OCI-LY1 (cell line): ENCODE measurements at regions not wholly inside any gene's neighbourhood (a gene's known extent, or its start where the extent isn't known, plus 50 kb on each side); places are given as distances from the start of the nearest gene placed in this dataset.

ENCODE experiments used
- EZH2 ChIP-seq: fragments of 200-600 bp; sonication (generic), shearing (Covaris generic); IDR thresholded peaks from 2 replicates; pipeline ENCODE4 v1.8.0; 2017; ENCODE audit warnings: borderline replicate concordance, mixed run types, mild to moderate bottlenecking, antibody characterized with exemption, low read length, moderate library complexity, mixed read lengths
- TF ChIP-seq, protein P1 (sequence below): fragments of 200-600 bp; sonication (generic), shearing (Covaris generic); IDR thresholded peaks from 2 replicates; pipeline ENCODE4 v1.5.1; 2017; ENCODE audit warnings: mild to moderate bottlenecking, antibody characterized with exemption, low read length, moderate library complexity, mixed read lengths

GRCh38 chr21:16550118-16550517, 820.3 kb downstream of the USP25 start:
- TF ChIP-seq, protein P1, sequence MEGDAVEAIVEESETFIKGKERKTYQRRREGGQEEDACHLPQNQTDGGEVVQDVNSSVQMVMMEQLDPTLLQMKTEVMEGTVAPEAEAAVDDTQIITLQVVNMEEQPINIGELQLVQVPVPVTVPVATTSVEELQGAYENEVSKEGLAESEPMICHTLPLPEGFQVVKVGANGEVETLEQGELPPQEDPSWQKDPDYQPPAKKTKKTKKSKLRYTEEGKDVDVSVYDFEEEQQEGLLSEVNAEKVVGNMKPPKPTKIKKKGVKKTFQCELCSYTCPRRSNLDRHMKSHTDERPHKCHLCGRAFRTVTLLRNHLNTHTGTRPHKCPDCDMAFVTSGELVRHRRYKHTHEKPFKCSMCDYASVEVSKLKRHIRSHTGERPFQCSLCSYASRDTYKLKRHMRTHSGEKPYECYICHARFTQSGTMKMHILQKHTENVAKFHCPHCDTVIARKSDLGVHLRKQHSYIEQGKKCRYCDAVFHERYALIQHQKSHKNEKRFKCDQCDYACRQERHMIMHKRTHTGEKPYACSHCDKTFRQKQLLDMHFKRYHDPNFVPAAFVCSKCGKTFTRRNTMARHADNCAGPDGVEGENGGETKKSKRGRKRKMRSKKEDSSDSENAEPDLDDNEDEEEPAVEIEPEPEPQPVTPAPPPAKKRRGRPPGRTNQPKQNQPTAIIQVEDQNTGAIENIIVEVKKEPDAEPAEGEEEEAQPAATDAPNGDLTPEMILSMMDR: no peak
- TF ChIP-seq EZH2: no peak
